ENCODE measurements at regions not wholly inside any gene's neighbourhood (a gene's known extent, or its start where the extent isn't known, plus 50 kb on each side); places are given as distances from the start of the nearest gene placed in this dataset.

DNA sequence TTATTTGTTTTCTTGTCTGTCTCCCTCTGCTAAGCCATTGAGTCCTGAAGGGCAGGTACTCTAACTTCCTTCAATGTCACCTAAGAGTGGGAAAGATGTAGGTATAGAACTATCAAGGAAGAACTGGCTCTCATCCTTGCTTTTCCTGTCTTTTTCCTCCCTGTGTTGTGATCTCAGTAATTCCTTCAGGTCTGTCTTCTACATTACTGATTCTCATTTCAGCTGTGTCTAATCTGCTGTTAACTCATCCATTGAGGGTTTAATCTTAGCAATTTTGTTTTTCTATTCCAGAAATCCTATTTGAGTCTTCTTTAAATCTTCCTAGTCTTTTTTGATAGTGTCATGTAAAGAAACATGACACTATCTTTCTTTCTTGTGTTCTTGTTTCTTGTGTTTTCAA is 124.5 kb upstream of the PLXNC1 start:
- DNase-seq (ENCODE audit: unreplicated experiment), result no peak
- intact Hi-C loops (cut with micrococcal nuclease), result no loop called here
- Mint-ChIP-seq H3K27me3 (ENCODE audit: insufficient read depth, unreplicated experiment) (no peaks in the 10 kb centered on the region), H3K27ac (ENCODE audit: low read depth, unreplicated experiment) (no peak overlapping the region), H3K36me3 (ENCODE audit: insufficient read depth, unreplicated experiment) (no peaks in the 10 kb centered on the region), H3K4me1 (ENCODE audit: insufficient read depth, unreplicated experiment) (no peaks in the 10 kb centered on the region), H3K4me3 (ENCODE audit: unreplicated experiment) (no peak overlapping the region), H3K9me3 (ENCODE audit: unreplicated experiment) (peaks cover 35% of the 10 kb centered on the region)
- no TSS peak for BruUV-seq (replicated peaks)
- POLR2A ChIA-PET, result interaction anchor here (0.6 kb wide), 1 partner anchor 195 kb away, joined by 4 read pairs; no protein-coding TSS in a partner anchor
- CTCF ChIA-PET, result interaction anchor here (1.4 kb wide), 1 partner anchor 16 kb away, joined by 4 read pairs; no protein-coding TSS in a partner anchor
- TF ChIP-seq, protein P1, sequence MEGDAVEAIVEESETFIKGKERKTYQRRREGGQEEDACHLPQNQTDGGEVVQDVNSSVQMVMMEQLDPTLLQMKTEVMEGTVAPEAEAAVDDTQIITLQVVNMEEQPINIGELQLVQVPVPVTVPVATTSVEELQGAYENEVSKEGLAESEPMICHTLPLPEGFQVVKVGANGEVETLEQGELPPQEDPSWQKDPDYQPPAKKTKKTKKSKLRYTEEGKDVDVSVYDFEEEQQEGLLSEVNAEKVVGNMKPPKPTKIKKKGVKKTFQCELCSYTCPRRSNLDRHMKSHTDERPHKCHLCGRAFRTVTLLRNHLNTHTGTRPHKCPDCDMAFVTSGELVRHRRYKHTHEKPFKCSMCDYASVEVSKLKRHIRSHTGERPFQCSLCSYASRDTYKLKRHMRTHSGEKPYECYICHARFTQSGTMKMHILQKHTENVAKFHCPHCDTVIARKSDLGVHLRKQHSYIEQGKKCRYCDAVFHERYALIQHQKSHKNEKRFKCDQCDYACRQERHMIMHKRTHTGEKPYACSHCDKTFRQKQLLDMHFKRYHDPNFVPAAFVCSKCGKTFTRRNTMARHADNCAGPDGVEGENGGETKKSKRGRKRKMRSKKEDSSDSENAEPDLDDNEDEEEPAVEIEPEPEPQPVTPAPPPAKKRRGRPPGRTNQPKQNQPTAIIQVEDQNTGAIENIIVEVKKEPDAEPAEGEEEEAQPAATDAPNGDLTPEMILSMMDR (IDR thresholded peaks at IDR 0.05; ENCODE audit: unreplicated experiment), result no peak

DNA sequence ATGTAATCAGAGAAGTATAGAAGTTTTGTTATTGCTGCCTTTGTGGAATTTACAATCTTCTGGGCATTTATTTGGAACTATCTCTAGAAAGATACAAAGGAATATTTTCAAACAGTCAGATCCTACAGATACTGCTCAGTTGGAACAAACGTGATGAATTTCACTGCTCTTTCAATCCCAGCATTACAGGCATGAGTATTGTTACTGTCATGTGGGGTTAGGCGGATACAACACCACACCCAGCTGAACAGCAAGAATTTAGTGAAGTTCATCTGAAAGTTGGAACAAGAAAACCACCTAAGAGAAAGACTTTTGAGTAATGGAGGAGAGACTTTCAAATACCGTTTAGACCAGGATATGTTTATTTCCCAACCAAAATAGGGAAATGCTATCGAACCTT is 123.3 kb upstream of the PLXNC1 start:
- intact Hi-C loops (cut with micrococcal nuclease), result no loop called here
- ChIA-PET CTCF (interaction anchor here (1.4 kb wide), 1 partner anchor 17 kb away, joined by 4 read pairs; no protein-coding TSS in a partner anchor), POLR2A (no interaction called here)
- no peak overlapping the region for H3K4me3 Mint-ChIP-seq (ENCODE audit: unreplicated experiment)
- no peak overlapping the region for H3K27ac Mint-ChIP-seq (ENCODE audit: low read depth, unreplicated experiment)
- H3K9me3 Mint-ChIP-seq (ENCODE audit: unreplicated experiment), result peaks cover 35% of the 10 kb centered on the region
- H3K36me3 Mint-ChIP-seq (ENCODE audit: insufficient read depth, unreplicated experiment), result no peaks in the 10 kb centered on the region
- H3K4me1 Mint-ChIP-seq (ENCODE audit: insufficient read depth, unreplicated experiment), result no peaks in the 10 kb centered on the region
- no TSS peak for BruUV-seq (replicated peaks)
- no peaks in the 10 kb centered on the region for H3K27me3 Mint-ChIP-seq (ENCODE audit: insufficient read depth, unreplicated experiment)
- no peak for DNase-seq (ENCODE audit: unreplicated experiment)
- TF ChIP-seq, protein P1 (IDR thresholded peaks at IDR 0.05; ENCODE audit: unreplicated experiment), result no peak

DNA sequence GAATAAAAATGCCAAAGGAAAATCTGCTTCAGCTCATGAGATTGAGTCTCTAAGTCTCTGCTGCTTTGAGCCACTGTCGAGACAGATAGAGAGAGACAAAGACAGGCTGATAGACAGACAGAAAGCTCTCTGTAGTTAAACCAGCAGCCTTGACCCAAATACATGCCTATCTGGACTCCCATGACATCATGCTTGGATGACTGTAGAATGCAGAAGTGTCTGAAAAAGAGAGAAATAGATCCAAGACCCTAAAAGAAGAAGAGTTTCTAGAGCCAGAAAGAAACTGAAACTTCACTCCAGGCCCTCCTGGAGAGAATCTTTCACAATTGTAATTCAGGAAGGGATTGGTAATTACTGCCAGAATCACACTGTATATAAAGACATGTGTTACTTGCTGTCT is 122.6 kb upstream of the PLXNC1 start:
- Mint-ChIP-seq H3K27ac (ENCODE audit: low read depth, unreplicated experiment) (no peak overlapping the region), H3K36me3 (ENCODE audit: insufficient read depth, unreplicated experiment) (no peaks in the 10 kb centered on the region)
- no TSS peak for BruUV-seq (replicated peaks)

DNA sequence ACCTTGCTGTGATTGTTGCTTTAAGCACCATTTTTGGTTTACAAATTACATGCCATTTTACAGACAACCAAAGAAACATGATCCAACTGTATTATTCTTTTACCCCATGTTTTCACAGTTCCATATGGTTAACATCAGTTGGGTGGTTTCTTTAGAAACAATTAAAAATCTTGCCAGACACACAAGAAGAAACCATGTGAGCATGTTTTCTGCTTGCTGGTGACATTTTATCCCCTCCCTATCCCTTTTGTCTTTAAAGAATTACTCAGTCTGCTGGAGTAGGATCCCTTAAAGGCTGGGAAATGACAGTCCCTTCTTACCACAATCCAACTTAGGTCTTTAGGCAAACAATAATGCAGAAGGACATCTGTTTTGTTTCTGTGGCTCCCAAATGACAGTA is 121.8 kb upstream of the PLXNC1 start:
- Mint-ChIP-seq H3K9me3 (ENCODE audit: unreplicated experiment) (peaks cover 28% of the 10 kb centered on the region), H3K4me1 (ENCODE audit: insufficient read depth, unreplicated experiment) (no peaks in the 10 kb centered on the region), H3K4me3 (ENCODE audit: unreplicated experiment) (no peak overlapping the region), H3K27me3 (ENCODE audit: insufficient read depth, unreplicated experiment) (no peaks in the 10 kb centered on the region), H3K27ac (ENCODE audit: low read depth, unreplicated experiment) (no peak overlapping the region), H3K36me3 (ENCODE audit: insufficient read depth, unreplicated experiment) (no peaks in the 10 kb centered on the region)
- ChIA-PET CTCF (no interaction called here), POLR2A (no interaction called here)
- TF ChIP-seq, protein P1 (IDR thresholded peaks at IDR 0.05; ENCODE audit: unreplicated experiment), result no peak
- no TSS peak for BruUV-seq (replicated peaks)
- intact Hi-C loops (cut with micrococcal nuclease), result no loop called here
- DNase-seq (ENCODE audit: unreplicated experiment), result no peak

More for the DNA sequence above, 122.6 kb upstream of the PLXNC1 start:
- ChIA-PET CTCF (no interaction called here), POLR2A (no interaction called here)
- H3K4me1 Mint-ChIP-seq (ENCODE audit: insufficient read depth, unreplicated experiment), result no peaks in the 10 kb centered on the region
- no peaks in the 10 kb centered on the region for H3K27me3 Mint-ChIP-seq (ENCODE audit: insufficient read depth, unreplicated experiment)
- no peak for DNase-seq (ENCODE audit: unreplicated experiment)
- intact Hi-C loops (cut with micrococcal nuclease), result no loop called here
- peaks cover 35% of the 10 kb centered on the region for H3K9me3 Mint-ChIP-seq (ENCODE audit: unreplicated experiment)
- no peak overlapping the region for H3K4me3 Mint-ChIP-seq (ENCODE audit: unreplicated experiment)
- TF ChIP-seq, protein P1 (IDR thresholded peaks at IDR 0.05; ENCODE audit: unreplicated experiment), result no peak

Measured in MCF 10A (cell line).